Neural progenitor cell (in vitro differentiated cells): ENCODE measurements at regions not wholly inside any gene's neighbourhood (a gene's known extent, or its start where the extent isn't known, plus 50 kb on each side); places are given as distances from the start of the nearest gene placed in this dataset.
A peak's percentile ranks its signal among the peaks of the same experiment; 100 is the strongest.
"Not testable (repeated sequence)": the region's sequence is repeated elsewhere in the genome, so short reads cannot be mapped to it uniquely, and the experiment has no call there.

Experiments used
- DNase-seq: peaks from one replicate; pipeline ENCODE4 v3.0.0-alpha.2; 2016; ENCODE audit warnings: low spot score
- H2AFZ ChIP-seq: fragments of 200-600 bp; sonication (generic); replicated peaks from 2 replicates; pipeline ENCODE4 v1.6.1; 2016; ENCODE audit warnings: antibody characterized with exemption
- H3F3A ChIP-seq: fragments of 200-600 bp; sonication (generic); 2 replicates; pipeline ENCODE4 v1.6.1; 2016; ENCODE audit warnings: antibody characterized with exemption, low read depth
- H3K27ac ChIP-seq: fragments of 200-600 bp; sonication (generic); 2 replicates; pipeline ENCODE4 v1.5.1; 2016; ENCODE audit warnings: mild to moderate bottlenecking
- H3K27me3 ChIP-seq: fragments of 200-600 bp; sonication (generic); 2 replicates; pipeline ENCODE4 v1.6.1; 2016; ENCODE audit warnings: mild to moderate bottlenecking, moderate library complexity
- H3K36me3 ChIP-seq: fragments of 200-600 bp; sonication (generic); 2 replicates; pipeline ENCODE4 v1.5.1; 2016
- H3K4me1 ChIP-seq: fragments of 200-600 bp; sonication (generic); 2 replicates; pipeline ENCODE4 v1.6.1; 2016; ENCODE audit warnings: mixed run types
- H3K4me2 ChIP-seq: fragments of 200-600 bp; sonication (generic); 2 replicates; pipeline ENCODE4 v1.6.1; 2016
- H3K4me3 ChIP-seq: fragments of 200-600 bp; sonication (generic); 2 replicates; pipeline ENCODE4 v1.5.1; 2016
- H3K79me2 ChIP-seq: fragments of 200-600 bp; sonication (generic); 2 replicates; pipeline ENCODE4 v1.6.1; 2016; ENCODE audit warnings: low read depth
- H3K9ac ChIP-seq: fragments of 200-600 bp; sonication (generic); 2 replicates; pipeline ENCODE4 v1.6.1; 2016
- H3K9me3 ChIP-seq: fragments of 200-600 bp; sonication (generic); 2 replicates; pipeline ENCODE4 v1.5.1; 2016; ENCODE audit warnings: low read depth
- H4K20me1 ChIP-seq: fragments of 200-600 bp; sonication (generic); 2 replicates; pipeline ENCODE4 v1.6.1; 2016; ENCODE audit warnings: low read depth
- H3K27ac Mint-ChIP-seq: 3 replicates; pipeline ENCODE4 v1.8.0; 2021; ENCODE audit warnings: mixed read lengths
- H3K27me3 Mint-ChIP-seq: 2 replicates; pipeline ENCODE4 v1.8.0; 2022; ENCODE audit warnings: low read depth, mild to moderate bottlenecking, inconsistent platforms, moderate library complexity, mixed read lengths; ENCODE audit not compliant: insufficient read depth
- H3K36me3 Mint-ChIP-seq: 3 replicates; pipeline ENCODE4 v1.8.0; 2021; ENCODE audit warnings: mixed read lengths
- H3K4me1 Mint-ChIP-seq: 3 replicates; pipeline ENCODE4 v1.8.0; 2021; ENCODE audit warnings: mixed read lengths
- H3K4me3 Mint-ChIP-seq: 3 replicates; pipeline ENCODE4 v1.8.0; 2021; ENCODE audit warnings: mild to moderate bottlenecking, moderate library complexity, mixed read lengths
- H3K9me3 Mint-ChIP-seq: 3 replicates; pipeline ENCODE4 v1.8.0; 2020; ENCODE audit warnings: mixed read lengths
- EZH2 ChIP-seq: fragments of 200-600 bp; sonication (generic); IDR thresholded peaks from 2 replicates; pipeline ENCODE4 v1.6.1; 2017; ENCODE audit warnings: antibody characterized with exemption, mild to moderate bottlenecking, moderate library complexity
- EZH2phosphoT487 ChIP-seq: fragments of 200-600 bp; sonication (generic); IDR thresholded peaks from 2 replicates; pipeline ENCODE4 v1.6.1; 2017; ENCODE audit warnings: antibody characterized with exemption
- TF ChIP-seq, protein P1 (sequence below): fragments of 200-600 bp; sonication (generic); IDR thresholded peaks from 2 replicates; pipeline ENCODE4 v1.5.1; 2017; ENCODE audit warnings: antibody characterized with exemption, mild to moderate bottlenecking

GRCh38 chrX:146934256-146934655 is 119.7 kb upstream of the CXorf51A start:
- no peak for DNase-seq
- Histone ChIP-seq H3K4me3 (no peak overlapping the region), H3K27me3 (no peaks in the 10 kb centered on the region), H2AFZ (no peak overlapping the region), H3K4me2 (no peak overlapping the region), H3K36me3 (no peaks in the 10 kb centered on the region), H4K20me1 (no peaks in the 10 kb centered on the region), H3K27ac (no peak overlapping the region), H3K9ac (no peak overlapping the region), H3K9me3 (peaks cover 8% of the 10 kb centered on the region), H3F3A (no peaks in the 10 kb centered on the region), H3K79me2 (no peaks in the 10 kb centered on the region), H3K4me1 (no peaks in the 10 kb centered on the region)
- no peaks in the 10 kb centered on the region for H3K4me1 Mint-ChIP-seq
- H3K27me3 Mint-ChIP-seq = peaks cover 5% of the 10 kb centered on the region
- H3K4me3 Mint-ChIP-seq = no peak overlapping the region
- H3K27ac Mint-ChIP-seq = no peak overlapping the region
- no peaks in the 10 kb centered on the region for H3K9me3 Mint-ChIP-seq
- no peaks in the 10 kb centered on the region for H3K36me3 Mint-ChIP-seq
- TF ChIP-seq, protein P1, sequence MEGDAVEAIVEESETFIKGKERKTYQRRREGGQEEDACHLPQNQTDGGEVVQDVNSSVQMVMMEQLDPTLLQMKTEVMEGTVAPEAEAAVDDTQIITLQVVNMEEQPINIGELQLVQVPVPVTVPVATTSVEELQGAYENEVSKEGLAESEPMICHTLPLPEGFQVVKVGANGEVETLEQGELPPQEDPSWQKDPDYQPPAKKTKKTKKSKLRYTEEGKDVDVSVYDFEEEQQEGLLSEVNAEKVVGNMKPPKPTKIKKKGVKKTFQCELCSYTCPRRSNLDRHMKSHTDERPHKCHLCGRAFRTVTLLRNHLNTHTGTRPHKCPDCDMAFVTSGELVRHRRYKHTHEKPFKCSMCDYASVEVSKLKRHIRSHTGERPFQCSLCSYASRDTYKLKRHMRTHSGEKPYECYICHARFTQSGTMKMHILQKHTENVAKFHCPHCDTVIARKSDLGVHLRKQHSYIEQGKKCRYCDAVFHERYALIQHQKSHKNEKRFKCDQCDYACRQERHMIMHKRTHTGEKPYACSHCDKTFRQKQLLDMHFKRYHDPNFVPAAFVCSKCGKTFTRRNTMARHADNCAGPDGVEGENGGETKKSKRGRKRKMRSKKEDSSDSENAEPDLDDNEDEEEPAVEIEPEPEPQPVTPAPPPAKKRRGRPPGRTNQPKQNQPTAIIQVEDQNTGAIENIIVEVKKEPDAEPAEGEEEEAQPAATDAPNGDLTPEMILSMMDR = no peak
- TF ChIP-seq EZH2phosphoT487 (no peak), EZH2 (no peak)

DNA sequence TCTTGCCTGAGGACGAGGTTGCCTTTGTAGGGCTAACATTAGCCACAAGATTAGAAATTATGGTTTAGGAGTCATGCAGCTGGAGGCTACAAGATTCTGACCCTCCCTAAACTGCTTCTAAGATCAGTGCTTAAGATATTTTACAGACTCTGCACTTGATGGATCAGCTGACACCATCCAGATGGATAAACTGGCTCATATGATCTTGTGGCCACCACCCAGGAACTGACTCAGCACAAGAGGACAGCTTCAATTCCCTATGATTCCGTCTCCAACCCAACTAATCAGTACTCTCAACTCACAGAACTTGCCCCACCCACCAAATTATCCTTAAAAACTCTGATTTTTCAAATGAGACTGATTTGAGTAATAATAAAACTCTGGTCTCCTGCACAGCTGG is 118.5 kb upstream of the CXorf51A start:
- H3K9me3 Mint-ChIP-seq = not testable (repeated sequence)

DNA sequence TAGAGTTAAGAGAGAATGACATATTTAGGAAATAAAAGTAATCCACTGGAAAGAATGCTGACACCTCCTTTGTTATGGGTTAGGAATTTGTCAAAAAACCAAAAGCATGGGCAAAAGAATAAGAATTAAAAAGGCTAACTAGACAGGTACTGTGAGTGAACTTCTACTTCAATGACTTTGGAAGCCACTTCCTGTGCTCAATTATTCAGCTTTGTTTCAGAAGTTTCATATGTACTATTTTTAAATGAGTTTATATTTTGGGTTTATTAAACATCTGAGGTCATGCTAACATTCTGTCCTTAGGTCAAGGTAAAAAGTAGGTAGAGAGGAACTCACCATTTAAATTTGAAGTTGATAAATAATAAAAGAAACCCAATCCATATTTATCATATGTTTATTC is 106.7 kb upstream of the CXorf51A start:
- H2AFZ ChIP-seq = no peak overlapping the region
- no peak overlapping the region for H3K4me2 ChIP-seq
- H3K36me3 Mint-ChIP-seq = no peaks in the 10 kb centered on the region
- peaks cover 12% of the 10 kb centered on the region for H3K9me3 ChIP-seq
- H3K9me3 Mint-ChIP-seq = peaks cover 4% of the 10 kb centered on the region
- H3K27ac Mint-ChIP-seq = no peak overlapping the region
- TF ChIP-seq EZH2phosphoT487 (no peak), EZH2 (no peak)
- no peaks in the 10 kb centered on the region for H3K4me1 ChIP-seq
- H3K27me3 Mint-ChIP-seq = peaks cover 2% of the 10 kb centered on the region
- no peaks in the 10 kb centered on the region for H3F3A ChIP-seq
- H3K36me3 ChIP-seq = no peaks in the 10 kb centered on the region
- no peak overlapping the region for H3K9ac ChIP-seq
- no peaks in the 10 kb centered on the region for H3K27me3 ChIP-seq
- no peak overlapping the region for H3K4me3 ChIP-seq
- H3K4me3 Mint-ChIP-seq = no peak overlapping the region
- H3K27ac ChIP-seq = no peak overlapping the region
- no peaks in the 10 kb centered on the region for H4K20me1 ChIP-seq
- no peaks in the 10 kb centered on the region for H3K4me1 Mint-ChIP-seq
- no peaks in the 10 kb centered on the region for H3K79me2 ChIP-seq
- DNase-seq = no peak

More for the DNA sequence above, 118.5 kb upstream of the CXorf51A start:
- not testable (repeated sequence) for H3K4me1 ChIP-seq, H3K27me3 ChIP-seq, H3F3A ChIP-seq, H3K9me3 ChIP-seq, H3K4me3 Mint-ChIP-seq, H2AFZ ChIP-seq, H3K27ac ChIP-seq, H3K4me3 ChIP-seq, H3K36me3 ChIP-seq, H4K20me1 ChIP-seq, H3K4me2 ChIP-seq, H3K9ac ChIP-seq, DNase-seq, H3K27ac Mint-ChIP-seq, H3K36me3 Mint-ChIP-seq, H3K27me3 Mint-ChIP-seq, H3K79me2 ChIP-seq, H3K4me1 Mint-ChIP-seq

DNA sequence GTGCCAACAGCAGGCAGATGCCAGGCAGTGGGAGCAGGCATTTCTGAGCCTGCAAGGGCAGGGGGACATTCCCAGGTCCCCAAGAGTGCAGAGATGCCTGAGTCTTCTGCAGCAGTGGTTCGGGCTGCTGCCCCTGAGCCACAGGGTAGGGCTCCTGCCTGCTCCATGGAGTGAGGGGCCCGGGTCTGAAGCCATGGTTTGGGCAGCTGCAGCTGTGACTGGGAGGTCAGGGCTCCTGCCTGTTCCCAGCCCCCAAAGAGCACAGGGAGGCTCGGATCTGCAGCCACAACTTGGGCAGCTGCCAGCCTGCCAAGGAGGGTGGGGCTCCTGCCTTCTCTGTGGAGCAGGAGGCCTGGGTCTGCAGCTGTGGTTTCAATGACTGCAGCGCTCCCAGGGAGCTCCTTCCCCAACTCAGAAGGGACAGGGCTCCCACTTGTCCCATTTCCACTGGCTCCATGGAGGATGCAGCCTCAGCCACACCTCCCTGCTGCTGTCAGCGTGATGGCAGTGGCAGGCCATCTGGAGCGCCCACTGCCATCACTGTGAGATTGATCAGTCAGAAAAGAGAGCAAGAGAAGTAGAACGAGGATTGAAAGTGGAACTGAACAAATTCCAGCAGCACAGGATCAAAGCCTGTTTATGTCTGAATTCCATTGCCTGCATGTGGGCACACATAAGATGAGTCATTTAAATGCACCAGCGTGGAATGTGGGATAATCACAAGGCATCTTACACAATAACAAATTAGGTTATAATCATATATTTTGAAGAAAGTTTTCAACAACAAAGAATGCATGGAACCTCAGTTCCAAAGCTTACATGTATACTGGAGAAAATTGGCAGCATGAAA is 93.1 kb upstream of the CXorf51A start:
- DNase-seq = peak; percentile 1
- no peaks in the 10 kb centered on the region for H3K4me1 Mint-ChIP-seq
- H3K4me2 ChIP-seq = no peak overlapping the region
- H3K27me3 ChIP-seq = no peaks in the 10 kb centered on the region
- H2AFZ ChIP-seq = no peak overlapping the region
- H3K4me1 ChIP-seq = no peaks in the 10 kb centered on the region
- H3F3A ChIP-seq = no peaks in the 10 kb centered on the region
- no peak overlapping the region for H3K4me3 ChIP-seq
- TF ChIP-seq EZH2phosphoT487 = no peak
- TF ChIP-seq, protein P1 = no peak
- TF ChIP-seq EZH2 = no peak
- H4K20me1 ChIP-seq = no peaks in the 10 kb centered on the region
- no peaks in the 10 kb centered on the region for H3K79me2 ChIP-seq
- no peak overlapping the region for H3K4me3 Mint-ChIP-seq
- no peak overlapping the region for H3K27ac Mint-ChIP-seq
- H3K27me3 Mint-ChIP-seq = no peaks in the 10 kb centered on the region
- H3K9me3 ChIP-seq = no peaks in the 10 kb centered on the region
- H3K36me3 Mint-ChIP-seq = no peaks in the 10 kb centered on the region
- peaks cover 2% of the 10 kb centered on the region for H3K9me3 Mint-ChIP-seq
- no peaks in the 10 kb centered on the region for H3K36me3 ChIP-seq
- H3K9ac ChIP-seq = no peak overlapping the region
- H3K27ac ChIP-seq = no peak overlapping the region
